GM12865 (cell line): ENCODE measurements at regions not wholly inside any gene's neighbourhood (a gene's known extent, or its start where the extent isn't known, plus 50 kb on each side); places are given as distances from the start of the nearest gene placed in this dataset.

Source experiments
- DNase-seq: peaks from one replicate; pipeline ENCODE4 v3.0.0; 2010; ENCODE audit warnings: low read depth
- H3K4me3 ChIP-seq: 2 replicates; pipeline ENCODE4 v1.5.1; 2011; ENCODE audit warnings: mild to moderate bottlenecking, low read depth, low read length, control low read depth
- CTCF ChIP-seq: IDR thresholded peaks from 2 replicates; pipeline ENCODE4 v1.5.1; 2011; ENCODE audit warnings: low read length, control low read depth, low read depth, inconsistent platforms; ENCODE audit not compliant: insufficient read depth; ENCODE audit errors: missing control alignments

- H3K4me3 ChIP-seq: peak overlapping the region; percentile 43
- DNase-seq: no peak
- no peak for TF ChIP-seq CTCF
Observed at GRCh38 chr21:25427828-25428227, 179.5 kb downstream of the MRPL39 start.

GRCh38 chr21:25426580-25426979, 180.7 kb downstream of the MRPL39 start:
- DNase-seq: peak; percentile 67
- no peak for TF ChIP-seq CTCF

GRCh38 chr21:25425156-25425555, 182.1 kb downstream of the MRPL39 start:
- peak; percentile 67 for DNase-seq

More at GRCh38 chr21:25426580-25426979, 180.7 kb downstream of the MRPL39 start:
- H3K4me3 ChIP-seq: peak overlapping the region; percentile 34

GRCh38 chr21:25424634-25425033, 182.6 kb downstream of the MRPL39 start:
- no peak for TF ChIP-seq CTCF
- peak; percentile 76 for DNase-seq
- peak overlapping the region; percentile 60 for H3K4me3 ChIP-seq

More at GRCh38 chr21:25425156-25425555, 182.1 kb downstream of the MRPL39 start:
- TF ChIP-seq CTCF: no peak
- H3K4me3 ChIP-seq: peak overlapping the region; percentile 60

- TF ChIP-seq CTCF: no peak
- DNase-seq: peak; percentile 71
- peak overlapping the region; percentile 60 for H3K4me3 ChIP-seq
Observed at GRCh38 chr21:25424048-25424447, 183.2 kb downstream of the MRPL39 start.

GRCh38 chr21:25422610-25423608, 184.4 kb downstream of the MRPL39 start:
- TF ChIP-seq CTCF: no peak
- peak overlapping the region; percentile 60 for H3K4me3 ChIP-seq
- peak; percentile 60 for DNase-seq
